Mammary epithelial cell (primary cell): ENCODE measurements at regions not wholly inside any gene's neighbourhood (a gene's known extent, or its start where the extent isn't known, plus 50 kb on each side); places are given as distances from the start of the nearest gene placed in this dataset.
"Not testable (repeated sequence)": the region's sequence is repeated elsewhere in the genome, so short reads cannot be mapped to it uniquely, and the experiment has no call there.

ENCODE experiments used
- CTCF ChIP-seq, 2 donors: IDR thresholded peaks in 1 of 2; conservative IDR thresholded peaks in 1 of 2; 2 replicates each; pipeline ENCODE4 v1.5.1; 2011 to 2012; ENCODE audit warnings: inconsistent platforms in 2 of 2, low read length in 2 of 2, mild to moderate bottlenecking in 2 of 2, control low read depth in 1 of 2, low read depth in 1 of 2; ENCODE audit not compliant: insufficient read depth in 1 of 2; ENCODE audit errors: extremely low read depth in 1 of 2
- EZH2 ChIP-seq: IDR thresholded peaks from 2 replicates; pipeline ENCODE4 v1.6.1; 2012; ENCODE audit warnings: low read length, inconsistent platforms, borderline replicate concordance

- TF ChIP-seq CTCF (conservative IDR thresholded peaks at IDR 0.05 in 1 of 2, IDR thresholded peaks at IDR 0.05 in 1 of 2; ENCODE audit: extremely low read depth in 1 of 2, insufficient read depth in 1 of 2, low read depth in 1 of 2, low read length in 2 of 2); EZH2: not testable (repeated sequence)
Measured at GRCh38 chr4:13924900-13925299, 297.4 kb upstream of the BOD1L1 start.
